Smooth muscle cell (in vitro differentiated cells): ENCODE measurements at regions not wholly inside any gene's neighbourhood (a gene's known extent, or its start where the extent isn't known, plus 50 kb on each side); places are given as distances from the start of the nearest gene placed in this dataset.

Source experiments
- DNase-seq: peaks from one replicate; lab custom pipeline; 2025; ENCODE audit not compliant: unreplicated experiment; lab: John Stamatoyannopoulos, UW
- H2AFZ ChIP-seq: fragments of 200-600 bp; sonication (generic); 2 replicates; pipeline ENCODE4 v1.6.0; 2016; ENCODE audit warnings: antibody characterized with exemption, low read depth, mild to moderate bottlenecking
- H3F3A ChIP-seq: fragments of 200-600 bp; sonication (generic); 2 replicates; pipeline ENCODE4 v1.6.0; 2017; ENCODE audit warnings: antibody characterized with exemption, low read depth
- H3K27ac ChIP-seq: fragments of 200-600 bp; sonication (generic); 2 replicates; pipeline ENCODE4 v1.5.1; 2016; ENCODE audit warnings: low read depth, mild to moderate bottlenecking
- H3K27me3 ChIP-seq: fragments of 200-600 bp; sonication (generic); 2 replicates; pipeline ENCODE4 v1.6.1; 2016; ENCODE audit warnings: low read depth, mild to moderate bottlenecking
- H3K36me3 ChIP-seq: fragments of 200-600 bp; sonication (generic); 2 replicates; pipeline ENCODE4 v1.5.1; 2016; ENCODE audit warnings: low read depth
- H3K4me1 ChIP-seq: fragments of 200-600 bp; sonication (generic); 2 replicates; pipeline ENCODE4 v1.5.1; 2016; ENCODE audit warnings: low read depth
- H3K4me2 ChIP-seq: fragments of 200-600 bp; sonication (generic); 2 replicates; pipeline ENCODE4 v1.6.0; 2016; ENCODE audit warnings: mild to moderate bottlenecking
- H3K4me3 ChIP-seq: fragments of 200-600 bp; sonication (generic); 2 replicates; pipeline ENCODE4 v1.5.1; 2016; ENCODE audit warnings: mild to moderate bottlenecking
- H3K79me2 ChIP-seq: fragments of 200-600 bp; sonication (generic); 2 replicates; pipeline ENCODE4 v1.6.0; 2016; ENCODE audit warnings: low read depth, mild to moderate bottlenecking
- H3K9ac ChIP-seq: fragments of 200-600 bp; sonication (generic); 2 replicates; pipeline ENCODE4 v1.6.0; 2016; ENCODE audit warnings: low read depth
- H3K9me3 ChIP-seq: fragments of 200-600 bp; sonication (generic); replicated peaks from 2 replicates; pipeline ENCODE4 v1.5.1; 2016; ENCODE audit warnings: low read depth
- H4K20me1 ChIP-seq: fragments of 200-600 bp; sonication (generic); 2 replicates; pipeline ENCODE4 v1.6.0; 2016; ENCODE audit warnings: low read depth
- WGBS: methylation state at CpG from one replicate; pipeline ENCODE4 v1.1.7; 2016; ENCODE audit warnings: low lambda C conversion rate; 5-methylcytosine and 5-hydroxymethylcytosine counted together
- TF ChIP-seq, protein P1 (sequence below): fragments of 200-600 bp; sonication (generic); IDR thresholded peaks from 2 replicates; pipeline ENCODE4 v1.5.1; 2017; ENCODE audit warnings: borderline replicate concordance, mild to moderate bottlenecking, antibody characterized with exemption; ENCODE audit not compliant: insufficient read depth, poor library complexity, severe bottlenecking

DNA sequence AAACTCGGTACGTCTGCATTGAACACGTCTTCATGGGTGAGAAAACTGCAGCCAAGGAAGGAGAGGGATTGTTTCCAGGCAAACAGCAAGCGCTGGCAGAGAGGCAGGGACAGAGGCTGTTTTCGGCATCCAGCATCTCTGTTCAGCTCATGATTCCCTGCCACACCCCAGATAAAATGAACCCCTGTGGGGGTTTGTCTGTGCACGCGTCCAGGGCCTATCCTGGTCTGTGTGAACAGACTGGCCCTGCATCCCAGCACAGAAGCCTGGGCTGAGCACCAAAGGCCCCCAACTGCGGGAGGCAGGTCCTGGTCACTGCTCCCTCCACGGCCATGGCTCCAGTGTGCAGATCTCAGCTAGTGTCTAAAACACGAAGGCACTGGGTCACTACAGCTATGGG lies 83.3 kb upstream of the FAM20C start:
- no peaks in the 10 kb centered on the region for H3K36me3 ChIP-seq
- 87% methylated on average over 10 of the region's 10 CpGs for WGBS
- DNase-seq, result no peak
- H4K20me1 ChIP-seq, result no peaks in the 10 kb centered on the region
- H3K27ac ChIP-seq, result no peak overlapping the region
- peaks cover 3% of the 10 kb centered on the region for H3K9me3 ChIP-seq
- no peak overlapping the region for H3K4me2 ChIP-seq
- H3K9ac ChIP-seq, result no peak overlapping the region
- H3K4me3 ChIP-seq, result no peak overlapping the region
- H3F3A ChIP-seq, result no peaks in the 10 kb centered on the region
- TF ChIP-seq, protein P1, sequence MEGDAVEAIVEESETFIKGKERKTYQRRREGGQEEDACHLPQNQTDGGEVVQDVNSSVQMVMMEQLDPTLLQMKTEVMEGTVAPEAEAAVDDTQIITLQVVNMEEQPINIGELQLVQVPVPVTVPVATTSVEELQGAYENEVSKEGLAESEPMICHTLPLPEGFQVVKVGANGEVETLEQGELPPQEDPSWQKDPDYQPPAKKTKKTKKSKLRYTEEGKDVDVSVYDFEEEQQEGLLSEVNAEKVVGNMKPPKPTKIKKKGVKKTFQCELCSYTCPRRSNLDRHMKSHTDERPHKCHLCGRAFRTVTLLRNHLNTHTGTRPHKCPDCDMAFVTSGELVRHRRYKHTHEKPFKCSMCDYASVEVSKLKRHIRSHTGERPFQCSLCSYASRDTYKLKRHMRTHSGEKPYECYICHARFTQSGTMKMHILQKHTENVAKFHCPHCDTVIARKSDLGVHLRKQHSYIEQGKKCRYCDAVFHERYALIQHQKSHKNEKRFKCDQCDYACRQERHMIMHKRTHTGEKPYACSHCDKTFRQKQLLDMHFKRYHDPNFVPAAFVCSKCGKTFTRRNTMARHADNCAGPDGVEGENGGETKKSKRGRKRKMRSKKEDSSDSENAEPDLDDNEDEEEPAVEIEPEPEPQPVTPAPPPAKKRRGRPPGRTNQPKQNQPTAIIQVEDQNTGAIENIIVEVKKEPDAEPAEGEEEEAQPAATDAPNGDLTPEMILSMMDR, result no peak
- no peak overlapping the region for H2AFZ ChIP-seq
- no peaks in the 10 kb centered on the region for H3K27me3 ChIP-seq
- H3K4me1 ChIP-seq, result no peaks in the 10 kb centered on the region
- no peaks in the 10 kb centered on the region for H3K79me2 ChIP-seq

DNA sequence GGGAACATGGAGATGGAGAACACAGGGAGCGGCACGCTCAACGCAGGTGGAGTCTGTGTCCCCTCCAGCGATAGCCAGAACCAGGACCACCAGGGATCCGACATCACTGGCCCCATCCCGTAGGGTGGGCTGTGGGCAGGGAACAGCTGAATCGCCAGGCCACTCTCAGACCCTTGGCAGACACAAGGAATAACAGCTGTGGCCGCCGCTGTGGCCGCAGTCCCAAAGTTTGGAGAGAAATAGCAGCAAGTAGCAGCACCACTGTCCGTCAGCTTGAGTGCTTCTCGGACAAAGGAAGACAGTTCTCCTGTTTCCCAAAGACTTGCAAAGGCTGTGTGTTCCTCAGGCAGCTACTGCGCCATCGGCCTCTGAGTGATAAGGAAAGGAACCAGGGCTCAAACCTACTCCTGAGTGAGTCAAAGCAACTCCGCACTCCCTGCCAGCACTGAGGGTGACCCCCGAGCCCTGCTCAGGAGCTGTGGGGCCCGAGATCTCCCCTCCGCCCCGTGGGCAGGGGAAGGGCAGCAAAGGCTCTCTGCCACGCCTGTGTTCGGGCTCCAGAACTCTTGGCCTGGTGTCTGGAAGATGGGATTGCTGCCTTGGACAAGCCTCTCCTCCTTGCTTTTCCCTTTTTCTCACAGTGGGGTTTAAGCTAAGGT lies 82.3 kb upstream of the FAM20C start:
- H2AFZ ChIP-seq, result no peak overlapping the region
- H3K9ac ChIP-seq, result no peak overlapping the region
- H3K4me1 ChIP-seq, result no peaks in the 10 kb centered on the region
- no peaks in the 10 kb centered on the region for H3F3A ChIP-seq
- H3K27me3 ChIP-seq, result no peaks in the 10 kb centered on the region
- H3K9me3 ChIP-seq, result peaks cover 3% of the 10 kb centered on the region
- H4K20me1 ChIP-seq, result no peaks in the 10 kb centered on the region
- H3K4me2 ChIP-seq, result no peak overlapping the region
- no peak overlapping the region for H3K4me3 ChIP-seq
- H3K27ac ChIP-seq, result no peak overlapping the region
- WGBS, result 84% methylated on average over 21 of the region's 21 CpGs
- H3K36me3 ChIP-seq, result no peaks in the 10 kb centered on the region
- TF ChIP-seq, protein P1, result no peak
- H3K79me2 ChIP-seq, result no peaks in the 10 kb centered on the region
- no peak for DNase-seq

DNA sequence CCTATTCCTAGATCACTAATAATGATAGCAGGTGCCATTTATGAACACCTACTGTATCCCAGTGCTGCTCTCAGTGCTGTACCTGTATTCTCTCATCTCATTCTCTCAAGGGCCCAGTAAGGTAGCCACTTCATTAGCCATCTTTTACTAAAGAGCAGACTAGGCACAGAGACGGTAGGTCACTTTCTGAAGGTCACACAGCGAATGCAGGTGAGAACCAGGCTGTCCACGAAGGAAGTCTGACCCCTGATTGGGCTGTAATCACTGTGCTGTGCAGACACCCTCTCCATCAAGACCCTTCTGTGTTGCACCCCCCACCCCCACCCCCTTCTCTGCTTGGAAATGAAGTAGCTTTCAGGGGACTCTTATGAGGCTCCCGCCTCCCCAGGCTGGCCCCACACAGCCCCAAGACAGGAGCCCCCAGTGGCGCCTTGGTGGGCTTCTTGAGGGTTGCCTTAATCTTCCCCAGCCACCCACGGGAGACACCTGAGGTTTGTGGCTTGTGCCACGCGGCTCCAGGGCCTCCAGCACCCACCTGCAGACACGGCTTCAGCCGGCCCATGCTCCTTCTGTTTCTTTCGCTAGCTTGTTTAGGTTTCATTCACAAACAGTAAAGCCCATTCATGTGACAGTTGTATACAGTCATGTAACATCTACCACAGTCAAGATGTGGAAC lies 81.7 kb upstream of the FAM20C start:
- Histone ChIP-seq H3K36me3 (no peaks in the 10 kb centered on the region), H3K27me3 (no peaks in the 10 kb centered on the region), H3K9ac (no peak overlapping the region), H2AFZ (no peak overlapping the region), H3F3A (no peaks in the 10 kb centered on the region), H3K4me3 (no peak overlapping the region), H3K4me2 (no peak overlapping the region), H3K4me1 (no peaks in the 10 kb centered on the region), H3K9me3 (peaks cover 3% of the 10 kb centered on the region), H3K27ac (no peak overlapping the region), H3K79me2 (no peaks in the 10 kb centered on the region), H4K20me1 (no peaks in the 10 kb centered on the region)
- no peak for DNase-seq
- 91% methylated on average over 11 of the region's 11 CpGs for WGBS
- TF ChIP-seq, protein P1, result no peak

DNA sequence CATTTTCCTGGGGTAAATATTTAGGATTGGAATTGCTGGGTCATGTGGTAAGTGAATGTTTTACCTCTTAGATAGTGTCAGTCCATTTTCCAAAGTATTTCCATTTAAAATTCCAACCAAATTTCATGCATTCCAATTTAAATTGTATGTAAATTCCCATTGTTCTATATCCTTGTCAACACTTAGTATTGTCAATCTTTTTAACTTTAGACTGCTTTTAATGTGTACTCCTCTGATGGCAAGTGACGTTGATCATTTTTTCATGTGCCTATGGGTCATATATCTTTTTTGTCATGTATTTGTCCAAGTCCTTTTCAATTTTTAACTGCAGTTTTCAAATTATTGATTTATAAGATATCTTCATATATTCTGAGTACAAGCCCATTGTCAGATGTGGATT lies 80.8 kb upstream of the FAM20C start:
- TF ChIP-seq, protein P1, result no peak
- no peaks in the 10 kb centered on the region for H4K20me1 ChIP-seq
- WGBS, result 92% methylated on average over 1 of the region's 1 CpG

More for the DNA sequence above, 80.8 kb upstream of the FAM20C start:
- Histone ChIP-seq H3K4me1 (no peaks in the 10 kb centered on the region), H2AFZ (no peak overlapping the region), H3F3A (no peaks in the 10 kb centered on the region), H3K79me2 (no peaks in the 10 kb centered on the region), H3K27ac (no peak overlapping the region), H3K36me3 (no peaks in the 10 kb centered on the region), H3K4me2 (no peak overlapping the region), H3K9me3 (peaks cover 3% of the 10 kb centered on the region), H3K27me3 (no peaks in the 10 kb centered on the region), H3K9ac (no peak overlapping the region), H3K4me3 (no peak overlapping the region)
- no peak for DNase-seq
